ENCODE measurements at regions not wholly inside any gene's neighbourhood (a gene's known extent, or its start where the extent isn't known, plus 50 kb on each side); places are given as distances from the start of the nearest gene placed in this dataset.

- in situ Hi-C loops (cut with MboI), result no loop called here
- Histone ChIP-seq H4K20me1 (ENCODE audit: insufficient read depth) (no peaks in the 10 kb centered on the region), H3K79me2 (ENCODE audit: insufficient read depth) (no peaks in the 10 kb centered on the region), H3K4me3 (peak overlapping the region; percentile 62), H2AFZ (peak overlapping the region; percentile 51; the same call in 1 of the 2 replicates), H3K27ac (no peak overlapping the region), H3K9me3 (ENCODE audit: low read depth) (no peaks in the 10 kb centered on the region), H3F3A (ENCODE audit: insufficient read depth) (no peaks in the 10 kb centered on the region), H3K4me2 (ENCODE audit: unreplicated experiment) (peak overlapping the region; percentile 88), H3K9me2 (ENCODE audit: insufficient read depth) (no peaks in the 10 kb centered on the region), H3K36me3 (ENCODE audit: low read depth) (no peaks in the 10 kb centered on the region), H3K4me1 (ENCODE audit: insufficient read depth) (peaks cover 7% of the 10 kb centered on the region), H3K9ac (0 out of 2 replicates have a peak overlapping the region, but pooled peaks have one; percentile 25), H3K27me3 (replicated peaks; ENCODE audit: insufficient read depth) (no peaks in the 10 kb centered on the region)
- DNase-seq, result peak; percentile 87
- 3 to 4% methylated on average over 13 to 15 of the region's 15 CpGs for WGBS, 2 experiments (ENCODE audit: low coverage in 1 of 2, low lambda C conversion rate in 2 of 2, missing lambda C conversion rate in 2 of 2)
- no peak for TF ChIP-seq EZH2phosphoT487 (IDR thresholded peaks at IDR 0.05; ENCODE audit: insufficient read depth, low read depth)
- TF ChIP-seq EZH2 (IDR thresholded peaks at IDR 0.05; ENCODE audit: insufficient read depth, poor library complexity, severe bottlenecking), result no peak
Measured at GRCh38 chr3:44058022-44058867, 183.4 kb upstream of the TOPAZ1 start.

- peak overlapping the region; percentile 88 for H3K4me2 ChIP-seq (ENCODE audit: unreplicated experiment)
- in situ Hi-C loops (cut with MboI), result no loop called here
- 0 out of 2 replicates have a peak overlapping the region, but pooled peaks have one; percentile 25 for H3K9ac ChIP-seq
- 0 out of 2 replicates have a peak overlapping the region, but pooled peaks have one; percentile 51 for H2AFZ ChIP-seq
- no peak overlapping the region for H3K27ac ChIP-seq
- H3K79me2 ChIP-seq (ENCODE audit: insufficient read depth), result no peaks in the 10 kb centered on the region
- H3K27me3 ChIP-seq (replicated peaks; ENCODE audit: insufficient read depth), result no peaks in the 10 kb centered on the region
- DNase-seq, result no peak
- no peaks in the 10 kb centered on the region for H3K9me2 ChIP-seq (ENCODE audit: insufficient read depth)
- no peaks in the 10 kb centered on the region for H3K9me3 ChIP-seq (ENCODE audit: low read depth)
- peak overlapping the region; percentile 62; the same call in 1 of the 2 replicates for H3K4me3 ChIP-seq
- 51 to 63% methylated on average over 3 to 5 of the region's 5 CpGs for WGBS, 2 experiments (ENCODE audit: low coverage in 1 of 2, low lambda C conversion rate in 2 of 2, missing lambda C conversion rate in 2 of 2)
- no peaks in the 10 kb centered on the region for H3F3A ChIP-seq (ENCODE audit: insufficient read depth)
- no peaks in the 10 kb centered on the region for H3K36me3 ChIP-seq (ENCODE audit: low read depth)
- peaks cover 7% of the 10 kb centered on the region for H3K4me1 ChIP-seq (ENCODE audit: insufficient read depth)
- no peaks in the 10 kb centered on the region for H4K20me1 ChIP-seq (ENCODE audit: insufficient read depth)
- TF ChIP-seq EZH2phosphoT487 (IDR thresholded peaks at IDR 0.05; ENCODE audit: insufficient read depth, low read depth), result no peak
- no peak for TF ChIP-seq EZH2 (IDR thresholded peaks at IDR 0.05; ENCODE audit: insufficient read depth, poor library complexity, severe bottlenecking)
Measured at GRCh38 chr3:44058868-44059203, 182.8 kb upstream of the TOPAZ1 start.

GRCh38 chr3:44060164-44060563, 181.5 kb upstream of the TOPAZ1 start:
- no peak overlapping the region for H3K27ac ChIP-seq
- H3K4me3 ChIP-seq, result no peak overlapping the region
- TF ChIP-seq EZH2 (IDR thresholded peaks at IDR 0.05; ENCODE audit: insufficient read depth, poor library complexity, severe bottlenecking) (no peak), EZH2phosphoT487 (IDR thresholded peaks at IDR 0.05; ENCODE audit: insufficient read depth, low read depth) (no peak)
- H2AFZ ChIP-seq, result no peak overlapping the region
- H3K9me3 ChIP-seq (ENCODE audit: low read depth), result no peaks in the 10 kb centered on the region
- no peak overlapping the region for H3K9ac ChIP-seq
- no peaks in the 10 kb centered on the region for H3K27me3 ChIP-seq (replicated peaks; ENCODE audit: insufficient read depth)
- WGBS, 2 experiments (ENCODE audit: low coverage in 1 of 2, low lambda C conversion rate in 2 of 2, missing lambda C conversion rate in 2 of 2), result 59 to 61% methylated on average over 5 of the region's 5 CpGs
- in situ Hi-C loops (cut with MboI), result no loop called here
- no peaks in the 10 kb centered on the region for H4K20me1 ChIP-seq (ENCODE audit: insufficient read depth)
- H3K9me2 ChIP-seq (ENCODE audit: insufficient read depth), result no peaks in the 10 kb centered on the region
- no peak overlapping the region for H3K4me2 ChIP-seq (ENCODE audit: unreplicated experiment)
- no peak for DNase-seq
- H3K4me1 ChIP-seq (ENCODE audit: insufficient read depth), result peaks cover 7% of the 10 kb centered on the region
- H3K36me3 ChIP-seq (ENCODE audit: low read depth), result no peaks in the 10 kb centered on the region
- no peaks in the 10 kb centered on the region for H3K79me2 ChIP-seq (ENCODE audit: insufficient read depth)
- H3F3A ChIP-seq (ENCODE audit: insufficient read depth), result no peaks in the 10 kb centered on the region

GRCh38 chr3:44061268-44061667, 180.4 kb upstream of the TOPAZ1 start:
- in situ Hi-C loops (cut with MboI), result no loop called here
- Histone ChIP-seq H3K27me3 (replicated peaks; ENCODE audit: insufficient read depth) (no peaks in the 10 kb centered on the region), H2AFZ (no peak overlapping the region), H3K27ac (no peak overlapping the region), H3K9ac (no peak overlapping the region), H3K4me3 (no peak overlapping the region), H3K36me3 (ENCODE audit: low read depth) (no peaks in the 10 kb centered on the region), H3K4me1 (ENCODE audit: insufficient read depth) (peaks cover 7% of the 10 kb centered on the region), H3K4me2 (ENCODE audit: unreplicated experiment) (no peak overlapping the region), H4K20me1 (ENCODE audit: insufficient read depth) (no peaks in the 10 kb centered on the region), H3K9me3 (ENCODE audit: low read depth) (no peaks in the 10 kb centered on the region), H3K9me2 (ENCODE audit: insufficient read depth) (no peaks in the 10 kb centered on the region), H3K79me2 (ENCODE audit: insufficient read depth) (no peaks in the 10 kb centered on the region), H3F3A (ENCODE audit: insufficient read depth) (no peaks in the 10 kb centered on the region)
- no peak for TF ChIP-seq EZH2phosphoT487 (IDR thresholded peaks at IDR 0.05; ENCODE audit: insufficient read depth, low read depth)
- 64 to 79% methylated on average over 3 of the region's 3 CpGs for WGBS, 2 experiments (ENCODE audit: low coverage in 1 of 2, low lambda C conversion rate in 2 of 2, missing lambda C conversion rate in 2 of 2)
- no peak for DNase-seq

All from GM23248 (cell line).